GM18858 (cell line): ENCODE measurements at regions not wholly inside any gene's neighbourhood (a gene's known extent, or its start where the extent isn't known, plus 50 kb on each side); places are given as distances from the start of the nearest gene placed in this dataset.
A peak's percentile ranks its signal among the peaks of the same experiment; 100 is the strongest.

Source experiments
- ATAC-seq: cut with Tn5 transposase; IDR thresholded peaks from one replicate; pipeline ENCODE4 v1.9.1; 2021; ENCODE audit not compliant: unreplicated experiment

DNA sequence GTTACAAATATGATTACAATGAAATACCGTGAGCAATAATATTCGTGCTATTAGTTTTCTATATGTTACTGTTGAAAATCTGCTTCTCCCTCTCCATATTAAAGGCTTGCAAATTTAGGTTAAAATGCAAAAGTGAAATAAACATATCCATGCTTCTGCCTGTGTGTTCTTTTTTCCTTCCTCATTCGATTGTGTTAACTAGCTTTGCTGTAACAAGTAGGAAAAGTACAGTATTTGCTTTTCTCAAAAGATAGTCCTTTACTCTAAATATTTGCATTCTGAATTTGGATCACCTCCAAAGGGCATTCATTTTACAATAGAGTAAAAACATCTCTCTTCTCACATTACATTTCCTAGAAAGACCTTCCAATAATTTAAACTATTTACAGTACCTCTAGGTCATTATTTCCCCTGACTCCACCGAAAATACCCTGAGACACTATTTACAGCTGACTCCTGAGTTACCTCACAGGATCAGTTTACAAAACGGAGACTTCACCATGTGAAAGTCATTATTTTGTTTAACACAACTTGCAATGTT is 835.0 kb upstream of the FANCL start:
- no peak for ATAC-seq

- ATAC-seq = no peak
These were observed 832.9 kb upstream of the FANCL start for GRCh38 chr2:59074071-59074470.

GRCh38 chr2:59073286-59073685 is 832.2 kb upstream of the FANCL start:
- no peak for ATAC-seq

- ATAC-seq = no peak
These were observed 827.1 kb upstream of the FANCL start for GRCh38 chr2:59068255-59068654.

DNA sequence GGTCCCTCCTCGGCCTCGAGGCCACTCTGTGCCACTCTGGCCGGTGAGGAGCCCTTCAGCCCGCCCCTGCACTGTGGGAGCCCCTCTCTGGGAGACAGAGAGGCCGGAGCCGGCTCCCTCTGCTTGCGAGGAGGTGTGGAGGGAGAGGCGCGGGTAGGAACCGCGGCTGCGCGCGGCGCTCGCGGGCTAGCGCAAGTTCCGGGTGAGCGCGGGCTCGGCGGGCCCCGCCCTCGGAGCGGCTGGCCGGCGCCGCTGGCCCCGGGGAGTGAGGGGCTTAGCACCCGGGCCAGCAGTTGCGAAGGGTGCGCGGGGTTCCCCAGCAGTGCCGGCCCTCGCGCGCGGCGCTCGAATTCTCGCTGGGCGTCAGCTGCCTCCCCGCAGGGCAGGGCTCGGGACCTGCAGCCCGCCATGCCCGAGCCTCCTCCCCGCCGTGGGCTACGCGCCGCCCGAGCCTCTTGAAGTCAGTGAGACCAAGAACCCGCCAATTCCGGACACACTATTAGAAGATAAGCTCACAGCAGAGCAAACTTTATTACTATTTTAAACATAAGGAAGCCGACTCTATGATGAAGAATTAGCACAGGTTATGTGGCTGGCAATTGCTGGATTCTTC is 825.8 kb upstream of the FANCL start:
- no peak for ATAC-seq

DNA sequence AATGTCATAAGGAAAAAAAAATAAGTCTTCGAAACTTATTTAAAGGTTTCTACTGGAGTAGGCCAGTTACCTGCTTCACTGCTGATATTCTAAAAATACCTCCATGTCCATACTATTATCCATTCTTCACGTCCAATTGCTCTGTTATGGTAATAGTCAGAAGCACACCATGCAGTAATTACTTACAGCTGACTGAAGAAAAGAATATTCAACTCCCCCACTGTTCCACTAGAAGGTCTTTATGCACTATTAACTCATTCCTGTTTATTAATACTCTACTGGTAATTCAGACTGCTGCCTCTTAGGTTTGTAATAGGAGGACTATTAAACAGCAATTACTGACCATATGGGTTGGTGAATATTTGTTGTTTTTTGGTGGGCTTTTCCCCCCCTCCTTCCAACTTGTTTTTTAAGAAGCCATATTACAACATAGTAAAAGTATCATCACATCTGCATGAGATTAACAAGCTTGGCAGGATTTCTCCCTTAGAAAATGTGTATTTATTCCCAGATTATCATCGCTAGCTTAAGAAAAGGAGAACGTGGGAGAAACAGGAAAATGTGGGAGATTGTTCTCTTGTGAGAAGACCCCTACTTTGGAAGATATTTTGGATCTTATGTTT is 806.4 kb upstream of the FANCL start:
- no peak for ATAC-seq

- no peak for ATAC-seq
These were observed 805.6 kb upstream of the FANCL start for GRCh38 chr2:59046401-59047372.

GRCh38 chr2:59044736-59045135 is 803.6 kb upstream of the FANCL start:
- ATAC-seq = no peak

GRCh38 chr2:59041139-59041538 is 800.0 kb upstream of the FANCL start:
- no peak for ATAC-seq

GRCh38 chr2:59034837-59035236 is 793.7 kb upstream of the FANCL start:
- no peak for ATAC-seq

DNA sequence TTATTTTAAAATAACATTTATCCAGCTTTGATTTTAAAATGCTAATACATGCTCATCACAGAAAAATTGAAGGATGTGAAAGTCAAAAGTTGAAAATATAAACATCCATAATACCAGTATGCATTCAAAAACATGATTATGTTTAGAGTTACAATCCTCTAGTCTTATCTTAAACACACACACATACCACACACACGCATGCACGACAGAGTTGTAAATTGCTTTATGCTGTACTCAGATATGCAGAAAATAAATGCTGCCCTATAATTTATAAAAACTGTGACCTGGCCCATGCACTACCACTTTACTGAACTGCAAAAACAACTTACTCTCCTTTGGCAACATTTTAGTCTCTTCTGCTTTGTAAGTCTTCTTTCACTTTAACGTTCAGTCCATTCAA is 793.0 kb upstream of the FANCL start:
- ATAC-seq = no peak

DNA sequence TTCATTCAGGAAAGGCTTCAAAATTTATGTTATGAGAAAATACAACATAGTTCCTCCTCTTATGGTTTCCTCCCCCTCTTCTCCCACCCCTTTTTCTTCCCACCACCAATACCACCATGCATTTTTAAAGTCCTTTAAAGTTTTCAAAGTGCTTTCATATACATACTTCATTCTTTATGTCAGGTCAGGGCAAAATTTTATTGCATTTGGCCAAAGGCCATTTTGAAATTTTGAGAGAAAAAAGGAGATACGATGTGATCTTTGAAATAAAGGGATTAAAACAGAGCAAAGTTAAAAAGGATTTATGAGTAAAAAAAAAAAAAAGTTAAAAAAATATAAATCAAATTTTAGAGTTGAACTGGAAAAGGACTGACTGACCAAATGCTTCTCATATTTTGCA is 792.5 kb upstream of the FANCL start:
- no peak for ATAC-seq

DNA sequence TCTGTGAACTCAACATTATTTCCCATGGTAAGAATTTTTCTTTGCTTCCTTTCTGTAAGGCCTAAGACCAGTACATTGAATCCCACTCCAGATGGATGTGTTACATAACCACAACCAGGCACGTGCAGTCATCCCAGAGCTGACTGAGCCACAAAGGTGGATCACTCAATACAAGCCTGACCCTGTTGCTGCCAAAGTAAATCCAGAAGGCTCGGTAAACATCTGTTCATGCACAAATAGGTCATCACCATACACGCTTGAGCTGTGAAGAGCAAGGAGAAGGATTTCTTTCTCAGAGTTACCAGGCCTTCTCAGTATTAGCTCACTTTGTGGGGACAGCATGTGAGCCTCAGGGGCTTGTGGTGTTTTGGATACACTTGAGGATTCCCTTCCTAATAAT is 791.4 kb upstream of the FANCL start:
- ATAC-seq = no peak

- no peak for ATAC-seq
These were observed 787.9 kb upstream of the FANCL start for GRCh38 chr2:59029058-59029457.

GRCh38 chr2:59027320-59027719 is 786.2 kb upstream of the FANCL start:
- ATAC-seq = no peak

- ATAC-seq = peak; percentile 57
These were observed 784.1 kb upstream of the FANCL start for GRCh38 chr2:59025157-59025757.

GRCh38 chr2:59021786-59022185 is 780.7 kb upstream of the FANCL start:
- no peak for ATAC-seq

DNA sequence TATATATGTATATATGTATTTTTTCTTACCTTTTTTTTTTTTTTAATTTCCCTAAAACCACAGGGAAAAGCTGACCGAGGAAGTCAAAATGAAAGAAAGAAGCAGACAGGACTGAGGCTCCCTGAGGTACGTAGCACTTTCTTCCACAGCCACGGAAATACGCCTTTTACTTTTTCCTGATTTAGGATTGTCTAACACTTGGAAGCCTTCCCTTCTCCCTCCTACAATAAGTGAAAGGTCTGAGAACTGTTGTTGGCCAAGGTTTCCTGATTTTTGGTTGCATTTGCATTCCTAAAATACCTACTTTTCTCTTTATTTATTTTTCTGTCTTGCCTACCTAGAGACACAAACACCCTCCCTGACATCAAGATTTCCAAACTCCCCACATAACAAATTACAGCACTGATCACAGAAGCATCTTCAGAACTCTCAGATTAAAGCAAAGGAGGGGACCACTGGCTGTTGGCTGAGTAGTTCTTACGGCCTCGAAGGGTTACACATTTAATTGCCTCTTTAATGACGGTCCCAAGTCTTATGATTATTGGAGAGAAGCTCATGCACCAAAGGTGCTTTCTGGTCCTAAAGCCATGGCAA is 778.5 kb upstream of the FANCL start:
- no peak for ATAC-seq

- ATAC-seq = no peak
These were observed 777.6 kb upstream of the FANCL start for GRCh38 chr2:59018737-59019136.

GRCh38 chr2:59015027-59015426 is 773.9 kb upstream of the FANCL start:
- ATAC-seq = no peak

- no peak for ATAC-seq
These were observed 771.8 kb upstream of the FANCL start for GRCh38 chr2:59012971-59013370.
